SKM-1 treated with dmso at 0.1 percent for 144 hours (cell line): ENCODE measurements at regions not wholly inside any gene's neighbourhood (a gene's known extent, or its start where the extent isn't known, plus 50 kb on each side); places are given as distances from the start of the nearest gene placed in this dataset.

Source experiments
- DNase-seq: peaks from one replicate; lab custom pipeline; 2025; ENCODE audit not compliant: unreplicated experiment; lab: John Stamatoyannopoulos, UW

DNA sequence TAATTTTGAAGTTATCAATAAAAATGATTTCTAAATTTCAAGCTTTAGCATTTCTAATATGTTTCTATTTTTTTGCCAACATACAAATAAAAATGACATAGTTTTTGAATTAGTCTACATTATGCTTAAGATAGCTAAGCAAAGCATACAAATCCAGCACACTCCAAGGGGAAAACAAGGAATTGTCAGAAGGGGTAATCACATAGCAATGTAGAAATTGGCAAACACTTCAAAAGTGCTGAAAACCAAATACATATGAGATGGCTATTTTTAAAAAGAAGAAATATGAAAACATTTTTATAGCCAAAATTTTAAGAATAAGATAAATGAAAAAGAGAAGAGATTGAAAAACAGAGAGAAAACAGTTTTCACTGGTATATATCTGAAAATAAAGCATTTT is 308.0 kb downstream of the SLC6A15 start:
- no peak for DNase-seq

DNA sequence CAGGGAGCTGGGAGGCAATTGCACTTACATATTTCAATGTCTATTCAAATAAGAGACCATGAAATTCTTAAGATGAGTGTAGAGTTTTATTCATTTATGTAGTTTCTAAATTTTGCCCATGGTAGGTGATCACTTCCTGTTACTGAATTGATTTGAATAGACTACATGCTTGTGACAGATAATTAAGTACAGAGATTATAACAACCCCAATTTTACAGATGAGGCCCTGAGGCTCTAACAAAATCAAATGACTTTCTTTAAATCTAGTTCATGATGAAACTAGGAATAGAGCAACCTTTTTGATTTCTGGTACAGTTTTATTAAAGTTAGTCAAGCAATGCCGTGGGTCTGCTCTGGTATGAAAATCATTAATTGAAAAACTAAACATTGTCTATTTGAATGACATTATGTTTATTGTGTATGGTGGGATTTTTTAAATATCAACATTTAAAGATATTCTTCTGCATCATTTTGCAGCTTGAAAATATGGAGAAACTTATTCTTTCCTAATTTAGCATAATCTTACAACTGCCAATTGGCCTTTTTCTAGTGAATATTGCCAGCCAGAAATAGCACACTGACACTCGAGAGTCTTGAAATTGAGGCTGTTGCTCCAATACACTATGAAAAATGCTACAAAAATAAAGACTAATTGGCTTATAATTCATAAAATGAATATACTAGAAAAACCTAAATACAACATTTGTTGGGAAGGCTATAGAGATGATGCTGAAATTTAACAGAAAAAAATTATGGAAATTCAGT is 308.9 kb downstream of the SLC6A15 start:
- DNase-seq, result no peak

DNA sequence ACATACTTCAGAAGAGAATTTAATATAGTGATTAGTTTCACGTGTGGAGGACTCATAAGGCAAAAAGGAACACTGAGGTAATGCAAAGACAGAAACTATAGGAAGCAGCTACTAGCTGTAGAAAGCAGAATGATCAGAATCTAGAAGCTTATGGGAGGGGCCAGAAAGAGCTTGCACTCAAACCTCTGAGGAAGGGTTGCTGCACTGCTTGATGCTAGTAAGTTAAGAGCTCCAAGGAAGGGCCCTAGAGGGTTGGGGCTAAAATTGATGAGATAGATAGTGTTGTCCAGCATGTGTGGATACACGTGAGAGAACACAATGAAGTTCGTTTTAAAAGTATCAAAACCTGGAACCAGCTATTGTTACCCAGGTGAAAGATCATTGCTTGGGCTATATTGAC is 311.1 kb downstream of the SLC6A15 start:
- DNase-seq, result no peak

DNA sequence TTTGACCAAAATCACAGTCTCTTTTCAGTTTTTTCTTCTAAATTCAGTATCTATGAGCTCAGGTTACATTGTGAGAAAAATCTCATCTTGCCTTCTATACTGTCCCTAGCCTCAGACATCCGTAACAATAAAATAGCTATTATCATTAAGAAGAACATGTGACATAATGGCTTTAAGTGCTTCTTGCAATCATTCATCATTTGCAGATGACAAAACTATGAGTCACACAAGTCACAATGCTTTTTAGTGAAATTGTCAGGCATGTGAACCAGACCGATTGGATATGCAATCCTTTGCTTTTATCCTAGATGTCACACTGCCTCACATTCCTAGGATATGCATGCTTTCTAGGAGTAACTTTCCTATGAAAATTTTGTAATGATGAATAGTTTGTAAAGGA is 313.1 kb downstream of the SLC6A15 start:
- no peak for DNase-seq

DNA sequence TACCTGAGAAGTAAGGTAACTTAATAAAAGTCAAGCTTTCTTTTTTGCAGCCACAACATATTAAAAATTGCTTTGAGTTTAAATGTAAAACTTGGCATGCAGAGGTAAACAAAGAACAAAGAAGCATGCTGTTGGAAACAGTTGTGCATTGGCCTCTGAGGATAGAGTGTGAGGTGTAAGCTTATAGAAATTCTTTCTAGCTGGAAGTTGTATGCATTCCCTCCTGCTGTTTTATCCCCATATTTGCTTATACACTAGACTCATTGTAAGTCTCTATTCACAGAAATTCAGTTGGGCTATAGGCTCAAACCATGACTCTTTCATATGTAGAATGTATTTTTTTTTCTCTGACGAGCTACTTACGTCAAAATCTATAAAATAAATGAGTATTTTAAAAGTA is 316.3 kb downstream of the SLC6A15 start:
- no peak for DNase-seq

DNA sequence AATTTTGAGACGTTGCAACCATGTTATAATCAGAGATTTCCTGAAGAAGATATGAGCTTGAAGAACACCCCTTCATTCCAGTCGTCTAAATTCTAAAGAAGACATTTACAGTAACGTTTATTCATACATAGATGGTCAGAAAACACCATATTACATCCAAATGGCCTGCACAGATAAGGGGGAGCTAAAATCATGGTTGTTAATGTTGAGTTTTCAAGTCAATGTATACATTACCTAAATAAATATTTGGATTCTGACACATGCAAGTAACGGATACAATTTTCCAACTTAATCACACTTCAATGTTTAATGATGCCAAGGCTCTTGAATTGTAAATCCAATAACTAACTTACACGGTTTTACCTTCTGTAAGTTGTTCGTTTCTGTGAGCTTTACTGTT is 318.4 kb downstream of the SLC6A15 start:
- no peak for DNase-seq

DNA sequence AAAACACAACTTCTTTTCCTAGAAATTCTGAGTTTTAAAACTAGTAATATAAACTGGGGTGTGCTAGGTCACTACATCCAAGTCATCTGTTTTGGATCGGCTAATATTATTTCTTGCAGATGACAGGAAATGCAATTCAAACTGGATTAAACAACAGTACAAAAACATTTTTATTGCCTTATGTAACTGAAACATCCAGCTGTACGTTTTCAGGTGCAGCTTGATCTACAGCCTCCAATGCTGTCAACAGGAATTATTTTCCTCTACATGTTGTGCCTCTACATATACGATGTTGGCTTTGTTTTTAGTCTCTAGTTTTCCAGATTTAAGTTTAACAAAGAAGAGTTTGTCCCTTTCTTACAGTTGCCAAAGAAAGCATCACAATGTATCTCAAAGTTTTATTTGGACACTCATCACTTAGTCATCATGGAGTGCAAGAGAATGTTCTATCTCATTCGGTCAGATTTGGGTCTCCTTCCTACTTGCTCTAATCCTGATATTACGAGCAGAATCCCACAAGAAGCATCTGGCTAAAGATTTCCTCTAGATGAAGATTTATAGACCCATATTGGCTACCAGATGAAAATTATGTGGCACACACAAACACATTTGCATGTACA is 326.7 kb downstream of the SLC6A15 start:
- no peak for DNase-seq

DNA sequence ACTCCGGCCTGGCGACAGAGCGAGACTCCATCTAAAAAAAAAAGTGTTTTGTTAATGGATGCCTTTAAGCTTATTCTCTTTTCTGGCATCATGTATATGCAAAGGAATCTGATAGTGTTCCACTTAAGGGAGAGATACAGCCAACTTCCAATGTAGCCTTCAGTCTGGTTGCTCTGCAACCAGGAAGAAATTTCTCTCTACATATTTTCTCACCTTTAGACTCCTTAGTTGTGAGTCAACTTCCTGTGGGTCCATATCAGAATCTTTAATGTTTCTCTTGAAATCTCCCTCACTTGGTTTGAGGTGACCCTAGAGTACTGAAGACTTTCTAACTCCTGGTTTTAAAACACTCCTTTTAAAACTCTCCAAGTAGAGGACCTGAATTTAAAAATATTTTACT is 340.4 kb downstream of the SLC6A15 start:
- DNase-seq, result no peak

DNA sequence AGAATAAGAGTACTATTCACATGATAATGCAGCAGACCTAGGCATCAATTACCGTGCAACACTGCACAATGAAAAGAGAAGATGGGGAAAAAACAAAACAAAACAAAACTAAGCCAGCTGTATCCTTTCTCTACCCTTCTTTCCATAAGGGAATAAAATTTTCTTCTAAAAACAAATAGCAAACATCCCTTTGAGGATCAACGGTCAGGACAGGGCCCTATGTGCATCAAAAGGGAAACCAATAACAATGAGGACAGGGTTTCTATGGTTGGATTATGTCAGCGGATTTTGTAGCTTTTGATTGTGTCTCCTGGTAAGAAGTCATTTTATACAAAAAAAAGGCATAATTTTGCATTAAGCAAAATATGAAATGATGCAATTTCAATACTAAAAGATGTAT is 350.3 kb downstream of the SLC6A15 start:
- DNase-seq, result no peak

DNA sequence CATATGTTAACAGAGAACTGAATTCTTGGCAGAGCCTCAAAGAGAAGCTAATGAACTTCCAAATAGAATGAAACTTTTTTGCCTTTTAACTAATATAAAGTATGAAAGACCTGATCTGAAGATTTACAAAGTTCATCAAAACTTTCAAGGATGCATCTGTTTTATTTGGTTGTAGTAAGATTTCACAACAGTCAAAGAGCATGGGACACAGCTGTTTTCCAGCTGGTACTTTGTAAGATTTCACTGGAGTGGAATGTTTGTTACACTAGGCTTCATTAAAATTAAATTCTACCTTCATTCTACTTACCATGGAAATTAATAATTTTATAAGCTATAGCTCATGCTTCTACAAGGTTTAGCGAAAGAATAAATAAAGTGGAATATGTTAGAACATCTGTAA is 351.2 kb downstream of the SLC6A15 start:
- no peak for DNase-seq

DNA sequence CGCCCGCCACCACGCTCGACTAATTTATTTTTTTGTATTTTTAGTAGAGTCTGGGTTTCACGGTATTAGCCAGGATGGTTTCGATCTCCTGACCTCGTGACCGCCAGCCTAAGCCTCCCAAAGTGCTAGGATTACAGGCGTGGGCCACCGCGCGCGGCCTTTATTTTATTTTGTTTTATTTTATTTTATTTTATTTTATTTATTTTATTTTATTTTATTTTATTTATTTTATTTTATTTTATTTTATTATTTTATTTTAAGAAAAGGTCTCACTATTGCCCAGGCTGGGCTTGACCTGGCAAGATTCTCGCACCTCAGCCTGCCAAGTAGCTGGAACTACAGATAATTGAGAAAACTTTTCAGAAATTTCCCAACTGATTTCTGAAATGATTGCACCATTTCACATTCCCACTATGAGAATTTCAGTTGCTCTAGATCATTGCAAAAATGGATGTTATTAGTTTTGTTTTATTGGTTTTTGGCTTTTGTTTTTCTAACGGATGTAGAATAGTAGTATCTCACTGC is 358.3 kb downstream of the SLC6A15 start:
- DNase-seq, result no peak

DNA sequence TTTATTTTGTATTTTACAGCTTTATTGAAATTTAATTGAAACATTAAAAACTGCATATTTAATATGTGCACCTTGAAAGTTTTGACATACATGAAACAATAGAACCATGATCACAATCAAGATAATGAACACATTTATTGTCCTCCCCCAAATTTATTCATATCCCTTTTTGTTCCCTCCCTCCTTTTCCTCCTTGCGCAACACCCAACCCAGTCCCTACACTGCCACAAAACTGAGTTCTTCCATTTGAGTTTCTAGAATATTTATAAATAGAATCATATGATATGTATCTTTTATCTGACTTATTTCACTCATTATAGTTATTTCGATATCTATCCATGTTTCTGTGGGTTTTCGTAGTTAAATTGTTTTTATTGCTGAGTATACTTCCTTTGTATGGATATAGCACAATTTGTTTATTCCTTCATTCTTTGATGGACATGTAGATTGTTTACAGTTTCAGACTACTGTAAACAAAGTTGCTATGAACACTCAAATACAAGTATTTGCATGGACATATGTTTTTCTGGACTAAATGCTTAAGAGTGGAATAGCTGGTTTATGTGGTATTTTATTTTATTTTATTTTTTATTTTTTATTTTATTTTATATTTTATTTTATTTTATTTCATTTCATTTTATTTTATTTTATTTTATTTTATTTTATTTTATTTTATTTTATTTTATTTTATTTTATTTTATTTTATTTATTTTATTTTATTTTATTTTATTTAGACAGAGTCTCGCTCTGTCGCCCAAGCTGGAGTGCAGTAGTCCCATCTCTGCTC is 359.1 kb downstream of the SLC6A15 start:
- DNase-seq, result no peak

DNA sequence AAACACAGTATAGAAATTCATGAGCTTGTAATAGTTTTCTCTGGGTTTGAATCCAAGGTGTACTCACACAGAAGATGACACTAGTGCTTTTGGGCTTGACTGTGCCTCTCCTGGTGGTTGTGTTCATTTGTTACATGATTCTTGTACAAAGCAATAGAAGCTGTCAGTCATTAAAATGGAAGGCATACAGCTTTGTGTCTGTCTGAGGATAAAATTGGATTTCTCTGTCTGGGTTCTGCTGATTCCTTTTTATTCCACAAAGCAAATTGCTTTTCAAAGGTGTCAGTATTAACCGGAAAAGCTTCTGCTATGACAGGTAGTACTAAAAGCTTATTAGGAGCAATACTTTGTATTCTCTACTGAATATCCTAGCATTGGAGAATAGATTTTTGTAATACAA is 361.2 kb downstream of the SLC6A15 start:
- DNase-seq, result no peak

DNA sequence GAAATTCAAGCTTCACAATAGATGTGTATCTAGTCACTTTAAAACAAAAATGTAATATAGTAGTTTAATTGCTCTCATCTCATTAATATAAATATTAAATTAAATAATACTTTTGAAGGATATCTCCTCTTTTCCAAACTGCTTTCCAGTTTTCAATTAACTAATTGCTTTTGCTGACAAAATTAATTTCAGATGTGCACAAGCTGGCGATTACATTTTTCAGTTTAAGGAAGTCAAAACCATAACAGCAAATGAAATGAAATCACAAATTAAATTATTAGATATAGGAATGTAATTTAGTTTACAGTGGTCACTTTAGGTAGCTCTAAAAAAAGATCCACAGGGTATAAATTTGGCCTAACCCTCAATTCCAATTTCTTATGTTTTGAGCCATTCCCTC is 362.1 kb downstream of the SLC6A15 start:
- DNase-seq, result no peak

DNA sequence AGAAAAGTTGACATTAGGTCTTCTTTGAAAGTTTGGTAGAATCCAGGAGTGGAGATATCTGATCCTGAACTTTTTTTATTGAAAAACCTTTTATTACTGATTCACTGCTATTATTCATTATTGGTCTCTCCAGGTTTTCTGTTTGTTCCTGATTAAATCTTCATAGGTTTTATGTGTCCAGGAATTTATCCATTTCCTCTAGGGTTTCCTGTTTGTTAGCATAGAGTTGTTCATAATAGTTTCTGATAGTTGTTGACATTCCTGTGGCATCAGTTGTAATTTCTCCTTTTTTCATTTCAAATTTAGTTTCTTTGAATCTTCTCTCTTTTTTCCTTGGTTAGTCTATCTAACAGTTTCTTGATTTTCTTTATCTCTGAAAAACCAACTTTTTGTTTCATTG is 370.3 kb downstream of the SLC6A15 start:
- no peak for DNase-seq

DNA sequence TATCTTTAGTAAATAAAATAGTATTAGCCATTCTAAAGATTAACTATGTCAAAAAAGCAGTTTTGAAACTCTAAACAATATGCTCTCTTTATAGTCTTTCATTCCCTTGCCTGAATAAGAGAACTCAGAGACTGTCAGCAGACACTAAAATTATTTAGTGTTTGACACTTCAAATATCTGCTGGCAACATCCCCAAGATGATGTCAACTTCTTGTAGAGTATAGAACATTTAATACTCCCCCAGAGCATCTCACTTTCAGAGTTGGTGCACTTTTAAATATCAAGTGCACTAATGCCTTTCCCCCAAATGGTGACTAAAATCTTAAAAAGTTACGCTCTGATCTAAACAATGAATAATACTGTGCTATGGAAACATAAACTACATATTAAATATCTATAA is 374.9 kb downstream of the SLC6A15 start:
- no peak for DNase-seq

DNA sequence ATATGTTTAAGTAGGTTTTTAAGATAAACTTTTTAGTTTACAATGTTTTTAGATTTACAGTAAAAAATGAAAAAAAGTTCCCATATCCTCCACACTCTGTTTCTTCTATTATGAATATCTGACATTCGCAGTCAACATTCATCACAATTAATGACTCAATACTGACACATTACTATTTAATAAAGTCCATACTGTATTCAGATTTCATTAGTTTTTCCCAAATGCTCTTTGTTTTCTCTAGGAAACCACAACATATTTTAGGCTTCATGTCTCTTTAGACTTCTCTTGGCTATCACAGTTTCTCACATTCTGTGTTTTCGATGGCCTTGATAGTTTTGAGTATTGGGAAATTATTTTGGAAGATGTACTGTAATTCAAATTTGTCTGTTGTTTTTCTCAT is 399.8 kb downstream of the SLC6A15 start:
- DNase-seq, result no peak

DNA sequence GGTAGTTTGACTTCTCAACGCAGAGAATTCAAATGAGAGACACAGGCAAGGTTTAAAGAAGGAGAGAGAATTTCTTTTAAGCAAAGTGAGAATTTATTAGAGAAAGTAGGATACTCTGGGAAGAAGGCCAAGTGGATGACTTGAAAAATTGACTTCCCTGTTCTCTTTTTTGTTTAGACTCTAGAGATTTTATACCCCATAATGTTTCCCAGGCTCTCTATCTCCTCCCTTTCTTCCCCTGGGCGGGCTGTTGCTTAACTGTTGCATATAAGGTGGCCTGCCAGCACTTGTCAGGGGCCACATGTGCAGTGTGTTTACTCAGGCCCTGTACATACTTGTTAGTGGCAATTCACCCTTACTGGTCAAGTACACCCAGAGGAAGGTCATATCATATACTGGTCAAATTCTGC is 403.7 kb downstream of the SLC6A15 start:
- DNase-seq, result no peak

DNA sequence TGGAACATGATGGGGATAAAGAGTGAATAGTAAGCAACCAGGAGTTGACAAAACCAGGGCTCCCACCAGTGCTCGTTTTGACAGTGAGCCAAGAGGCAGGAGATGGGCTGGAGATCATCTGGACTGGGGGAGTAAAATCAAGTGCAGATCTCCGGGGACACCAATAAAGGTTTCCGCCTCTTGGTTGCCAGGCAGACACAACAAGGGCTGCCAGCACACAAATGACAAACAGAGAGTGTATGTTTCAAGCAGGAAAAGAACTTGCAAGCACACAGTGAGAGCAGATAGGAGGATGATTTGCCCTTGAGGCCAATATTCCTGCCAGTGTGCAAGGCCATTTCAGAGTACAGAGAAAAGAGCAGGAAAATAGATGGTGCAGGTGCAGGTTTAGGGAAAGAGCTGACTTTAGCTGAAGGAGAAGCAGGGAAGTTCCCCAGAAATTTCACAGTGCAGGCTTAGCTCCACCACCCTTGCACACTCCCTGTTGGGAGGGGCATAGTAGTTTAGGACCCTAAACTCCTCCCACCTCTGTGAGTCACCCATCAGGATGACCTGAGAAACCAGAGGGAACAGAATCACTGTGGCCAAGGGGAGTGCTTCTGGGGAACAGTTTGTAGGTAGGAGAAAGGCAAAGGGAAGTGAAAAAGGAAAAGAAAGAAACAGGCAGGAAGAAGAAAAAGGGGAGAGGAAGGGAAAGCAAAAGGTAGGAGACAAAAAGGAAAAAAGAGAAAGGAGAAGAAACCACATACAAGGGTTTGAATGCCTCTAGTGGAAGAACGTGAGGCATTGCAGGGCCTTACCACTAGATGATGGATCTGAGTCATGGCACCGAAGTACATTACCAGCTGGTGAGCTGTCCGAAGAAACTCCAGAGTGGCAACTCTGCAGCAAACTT is 404.4 kb downstream of the SLC6A15 start:
- peak; percentile 20 for DNase-seq

DNA sequence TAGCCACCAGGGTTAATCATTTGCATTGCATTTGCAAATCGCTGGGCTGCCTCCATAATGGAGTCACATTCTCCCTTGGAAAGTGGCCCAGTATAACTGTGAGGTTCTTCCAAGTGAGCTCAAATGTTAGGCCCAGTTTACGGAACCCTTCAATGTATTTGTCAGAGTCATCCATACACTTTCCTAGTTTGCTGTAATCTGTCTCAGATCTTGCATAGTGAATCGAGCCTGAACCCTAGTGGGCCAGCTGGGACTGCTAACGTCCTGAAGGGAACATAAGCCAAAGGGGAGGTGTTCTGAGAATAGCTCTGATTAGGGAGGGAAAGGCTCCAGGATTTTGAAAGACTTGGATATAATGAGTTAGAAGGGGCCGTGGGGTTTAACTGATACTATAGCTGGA is 406.3 kb downstream of the SLC6A15 start:
- no peak for DNase-seq
